HG03095 (cell line): ENCODE measurements at regions not wholly inside any gene's neighbourhood (a gene's known extent, or its start where the extent isn't known, plus 50 kb on each side); places are given as distances from the start of the nearest gene placed in this dataset.

Experiments
- ATAC-seq: cut with Tn5 transposase; IDR thresholded peaks from one replicate; pipeline ENCODE4 v1.9.1; 2021; ENCODE audit warnings: moderate library complexity; ENCODE audit not compliant: unreplicated experiment

DNA sequence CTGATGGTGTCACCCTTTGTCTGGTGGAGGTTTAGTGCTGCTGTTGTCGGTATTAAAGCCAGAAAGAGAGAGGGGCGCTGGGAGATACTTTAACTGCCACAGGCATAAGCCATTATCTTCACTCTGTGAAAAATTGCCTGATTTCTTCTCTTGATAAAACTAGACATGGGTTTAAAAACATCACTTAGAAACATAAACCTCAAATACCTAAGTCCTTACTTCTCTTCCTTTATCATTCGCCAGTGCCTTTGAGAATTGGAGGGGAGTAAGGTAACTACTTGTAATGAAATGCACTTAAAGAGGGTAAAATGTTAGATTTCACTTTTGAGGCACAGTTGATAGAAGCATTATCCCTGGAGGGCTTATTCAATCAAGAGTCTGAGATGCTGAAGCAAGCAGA, 434.5 kb downstream of the OLFM4 start:
- no peak for ATAC-seq

DNA sequence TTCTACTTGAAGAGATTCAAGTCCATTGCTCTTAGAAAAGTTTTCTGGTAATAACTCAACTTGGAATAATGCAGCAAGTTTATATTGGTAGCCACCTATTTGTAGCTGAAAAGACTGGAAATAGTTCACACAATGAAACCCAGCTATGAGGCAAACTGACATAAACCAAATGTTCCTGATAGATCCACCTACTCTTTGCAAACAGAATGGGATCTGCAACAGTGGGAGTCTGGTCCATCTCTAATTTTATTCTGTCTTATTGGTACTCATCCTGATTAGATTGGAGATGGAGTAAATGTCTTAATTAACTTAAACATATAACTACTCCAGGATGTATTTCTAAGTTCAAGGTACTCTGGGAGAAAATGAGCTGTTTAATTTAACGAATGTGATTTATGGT, 438.0 kb downstream of the OLFM4 start:
- ATAC-seq, result no peak

DNA sequence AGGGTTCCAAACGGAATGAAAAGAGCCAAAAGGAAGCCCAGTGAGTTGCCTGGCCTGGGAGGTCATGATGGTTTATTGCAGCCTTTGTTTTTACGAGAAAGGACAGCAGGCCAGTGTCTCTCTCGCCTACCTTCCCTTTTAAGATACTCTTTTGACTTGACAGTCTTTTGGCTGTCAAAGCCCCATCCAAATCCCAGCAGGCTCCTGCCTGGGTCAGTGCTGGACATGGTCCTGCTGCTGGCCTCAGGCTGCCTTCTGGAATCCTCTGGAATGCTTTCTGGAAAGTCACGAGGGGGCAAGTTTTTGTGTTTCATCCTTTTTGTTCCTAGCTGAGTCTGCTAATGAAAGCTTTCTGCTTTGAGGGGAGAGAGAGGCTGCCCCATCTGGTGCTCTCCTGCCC, 444.8 kb downstream of the OLFM4 start:
- no peak for ATAC-seq

DNA sequence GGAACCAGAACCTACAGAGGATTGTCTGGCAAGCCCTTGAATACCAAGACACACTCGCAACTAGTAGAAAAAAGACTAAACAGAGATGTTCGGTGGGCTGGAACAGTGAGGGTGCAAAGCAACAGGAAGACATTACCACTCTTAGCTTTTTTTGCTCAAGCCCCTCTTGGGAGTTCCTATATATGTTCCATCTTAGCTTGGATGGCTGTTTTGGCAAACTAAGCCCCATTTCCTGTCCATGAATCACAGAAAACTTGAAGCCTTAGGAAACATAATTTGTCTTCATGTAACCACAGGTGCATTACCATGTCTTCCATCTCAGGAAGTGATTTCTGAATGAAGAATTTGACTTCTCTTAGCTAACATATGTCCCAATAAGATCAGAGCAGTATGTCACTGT, 446.3 kb downstream of the OLFM4 start:
- no peak for ATAC-seq

DNA sequence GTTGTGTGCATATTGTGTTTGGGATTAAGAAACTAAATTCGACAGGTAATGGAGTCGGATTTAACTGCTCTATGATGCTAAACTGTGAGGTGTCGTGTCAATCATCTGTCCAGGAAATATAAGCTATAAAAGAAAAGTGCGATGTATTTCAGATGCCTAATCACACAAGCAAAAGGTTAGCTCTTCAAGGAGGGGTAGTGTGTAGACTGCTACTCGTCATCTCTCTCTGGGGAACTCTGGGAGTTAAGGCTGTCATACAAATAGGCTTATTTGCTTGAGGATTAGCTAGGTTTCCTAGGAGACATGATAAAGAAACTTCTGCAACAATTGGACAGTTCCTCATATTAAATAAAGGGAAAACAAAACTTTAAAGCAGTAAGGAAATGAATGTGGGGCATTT, 462.1 kb downstream of the OLFM4 start:
- no peak for ATAC-seq

DNA sequence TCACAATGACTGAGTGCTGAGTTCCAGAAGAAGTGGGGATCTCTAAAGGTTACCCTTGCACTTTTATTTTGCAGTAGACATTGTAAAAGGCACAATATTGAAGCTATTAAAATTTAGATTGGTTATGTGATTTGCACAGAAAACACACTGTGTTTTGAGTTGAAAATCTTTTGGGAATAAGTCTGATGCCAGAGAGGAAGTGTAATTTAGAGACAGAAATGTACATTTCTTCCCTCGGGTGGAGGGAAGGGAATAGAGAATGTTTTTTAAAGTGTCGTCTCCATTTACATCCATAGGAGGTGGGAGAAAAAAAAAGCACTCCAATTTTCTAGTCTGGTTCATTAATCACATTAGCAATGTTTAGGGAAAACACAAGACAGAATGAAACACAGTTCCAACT, 465.8 kb downstream of the OLFM4 start:
- ATAC-seq, result no peak

DNA sequence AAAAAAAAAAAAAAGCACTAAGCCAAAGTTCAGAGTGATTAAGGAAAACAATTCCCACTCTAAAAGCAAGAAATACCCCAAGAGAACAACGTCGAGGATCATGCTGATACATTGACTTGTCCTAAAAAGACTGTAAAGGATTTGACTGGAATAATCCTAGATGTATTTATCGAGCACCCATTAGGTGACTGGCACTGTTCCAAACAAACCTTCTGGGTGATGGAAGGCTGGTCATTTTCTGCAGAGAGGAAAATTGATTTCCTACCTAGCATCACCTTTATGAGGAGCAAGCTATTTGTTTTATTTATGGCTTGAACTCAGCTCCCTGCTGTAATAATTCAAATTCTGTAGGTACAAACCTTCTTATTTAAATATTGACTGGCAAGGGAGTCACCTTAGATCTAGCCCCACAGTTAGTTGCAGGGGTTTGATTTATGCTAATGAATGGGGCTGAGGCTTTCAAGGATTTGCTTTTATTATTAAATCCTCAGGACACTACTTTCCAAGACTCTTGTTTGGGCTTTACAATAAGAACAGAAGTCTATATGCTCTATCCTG, 471.0 kb downstream of the OLFM4 start:
- ATAC-seq, result no peak

DNA sequence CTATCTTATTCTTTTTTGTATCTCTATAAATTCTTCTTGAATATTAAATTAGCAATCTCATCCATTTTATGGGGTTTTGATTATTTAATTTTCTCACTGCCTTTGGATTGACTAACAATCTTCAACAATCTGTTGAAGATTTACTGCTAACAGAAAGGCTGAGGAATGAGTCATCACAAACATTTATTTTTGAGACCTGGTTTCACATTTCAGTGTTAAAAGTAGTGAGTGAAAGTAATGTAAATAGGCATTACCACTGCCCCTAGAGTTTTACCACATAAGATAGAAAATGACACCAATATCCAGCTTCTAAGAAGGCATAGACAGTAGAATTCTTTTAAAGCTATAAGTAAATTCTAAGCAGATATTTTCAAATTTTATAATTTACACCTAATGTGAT, 472.8 kb downstream of the OLFM4 start:
- ATAC-seq, result no peak

DNA sequence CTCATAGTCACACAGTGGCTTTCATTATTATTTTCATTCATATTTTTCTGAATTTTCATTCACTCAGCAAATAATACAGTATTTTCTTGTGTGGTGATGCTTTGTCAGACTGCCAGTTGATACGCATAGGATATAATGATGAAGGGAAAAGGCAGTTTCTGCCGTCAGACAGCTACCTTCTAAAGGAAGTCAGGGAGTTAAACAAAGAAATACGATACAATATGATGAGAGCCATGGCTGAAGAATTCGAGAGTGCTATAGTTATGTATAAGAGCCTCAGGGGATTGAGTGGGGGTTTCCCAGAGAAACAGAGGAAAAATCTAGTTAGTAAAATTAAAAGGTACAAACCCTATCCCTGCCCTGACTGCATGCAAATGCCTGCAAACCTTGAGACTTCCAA, 479.1 kb downstream of the OLFM4 start:
- ATAC-seq, result no peak

DNA sequence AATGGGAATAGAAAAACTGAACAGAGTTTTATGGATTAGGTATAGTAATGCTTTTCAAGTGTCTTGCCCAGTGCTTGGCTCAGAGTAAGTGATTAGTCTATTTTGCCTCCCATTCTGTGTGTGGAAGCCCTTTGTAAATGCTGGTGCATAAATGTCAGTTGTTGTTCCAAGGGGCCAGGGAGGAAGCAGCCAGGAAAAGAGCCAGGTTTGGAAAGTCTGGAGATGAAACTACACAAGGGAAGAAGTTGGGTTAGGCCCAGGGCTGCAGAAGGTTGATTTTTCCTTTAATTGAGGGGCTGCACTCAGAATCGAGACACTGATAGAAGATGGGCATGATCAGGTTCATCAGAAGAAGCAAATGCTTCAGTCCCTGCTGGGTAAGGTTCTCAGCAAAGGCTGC, 484.0 kb downstream of the OLFM4 start:
- no peak for ATAC-seq

DNA sequence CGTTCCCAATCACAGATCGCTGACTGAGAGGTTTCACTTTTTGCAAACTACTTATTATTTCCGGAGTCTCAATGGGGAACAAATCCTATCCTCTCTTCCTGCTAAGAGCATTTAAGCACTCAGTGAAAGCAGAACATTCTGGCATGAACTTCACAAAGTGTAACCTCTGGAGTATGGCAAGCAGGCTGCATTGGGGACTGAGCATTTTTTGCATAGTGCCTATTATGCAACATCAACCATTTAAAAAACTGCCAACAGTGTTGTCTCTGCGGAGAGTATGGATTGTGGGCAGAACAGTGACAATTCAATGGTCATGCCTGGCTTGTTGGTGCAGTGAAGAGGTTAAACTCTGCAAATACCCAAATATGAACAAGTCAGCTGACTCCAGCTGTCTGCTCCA, 484.6 kb downstream of the OLFM4 start:
- no peak for ATAC-seq

DNA sequence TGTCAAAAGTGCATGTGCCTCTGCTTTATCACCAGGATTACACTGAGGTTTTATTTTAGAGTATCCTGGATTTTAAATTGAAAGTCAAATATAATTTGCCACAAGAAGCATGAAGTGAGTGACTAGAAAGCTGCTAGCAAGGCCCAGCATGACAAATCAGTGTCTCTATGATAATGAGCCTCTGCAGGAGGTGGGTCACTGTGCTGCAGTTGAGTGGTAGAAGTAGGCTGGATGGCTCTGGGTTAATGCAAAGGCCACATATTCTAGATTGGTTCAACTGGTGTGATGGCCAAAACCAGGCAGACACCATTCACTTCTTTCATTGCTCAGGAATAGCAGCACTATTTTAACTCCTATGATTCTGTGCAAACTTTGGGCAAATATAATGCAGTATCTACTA, 491.5 kb downstream of the OLFM4 start:
- no peak for ATAC-seq

DNA sequence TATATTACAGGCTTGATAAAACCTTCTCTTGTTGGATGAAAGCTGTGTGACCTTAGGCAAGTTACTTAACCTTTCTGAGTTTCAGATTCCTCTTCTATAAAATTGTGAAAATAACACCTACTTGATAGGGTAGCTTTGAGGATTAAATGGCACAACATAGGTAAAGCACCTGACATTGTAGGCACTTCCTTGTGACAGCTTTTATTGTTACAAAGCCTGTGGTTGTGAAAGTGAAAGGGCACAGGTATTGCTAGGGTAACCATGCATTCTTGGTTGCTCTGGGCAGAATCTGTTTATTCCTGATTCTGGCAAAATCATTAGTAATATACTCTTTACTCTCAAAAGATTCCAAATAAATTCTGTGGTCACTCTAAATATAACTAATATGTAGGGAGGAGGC, 493.4 kb downstream of the OLFM4 start:
- no peak for ATAC-seq

DNA sequence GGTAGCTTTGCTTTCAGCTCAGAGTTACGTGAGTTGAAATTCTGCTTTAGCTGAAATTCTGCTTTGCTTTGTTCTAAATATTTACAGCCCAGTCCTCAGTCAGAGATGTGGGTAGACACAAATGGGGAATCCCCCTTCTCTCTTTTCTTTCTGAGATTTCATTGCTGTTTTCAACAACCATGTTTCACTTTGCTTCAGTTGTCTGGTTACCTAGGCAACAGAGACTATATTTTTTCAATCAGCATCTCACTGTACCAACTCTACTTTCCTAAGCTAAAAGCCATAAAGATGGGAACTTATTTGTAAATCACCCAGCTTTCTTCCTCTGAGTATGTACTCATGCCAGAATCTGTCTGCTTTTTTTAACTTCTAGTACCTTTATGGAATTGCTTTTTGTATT, 509.0 kb downstream of the OLFM4 start:
- no peak for ATAC-seq

DNA sequence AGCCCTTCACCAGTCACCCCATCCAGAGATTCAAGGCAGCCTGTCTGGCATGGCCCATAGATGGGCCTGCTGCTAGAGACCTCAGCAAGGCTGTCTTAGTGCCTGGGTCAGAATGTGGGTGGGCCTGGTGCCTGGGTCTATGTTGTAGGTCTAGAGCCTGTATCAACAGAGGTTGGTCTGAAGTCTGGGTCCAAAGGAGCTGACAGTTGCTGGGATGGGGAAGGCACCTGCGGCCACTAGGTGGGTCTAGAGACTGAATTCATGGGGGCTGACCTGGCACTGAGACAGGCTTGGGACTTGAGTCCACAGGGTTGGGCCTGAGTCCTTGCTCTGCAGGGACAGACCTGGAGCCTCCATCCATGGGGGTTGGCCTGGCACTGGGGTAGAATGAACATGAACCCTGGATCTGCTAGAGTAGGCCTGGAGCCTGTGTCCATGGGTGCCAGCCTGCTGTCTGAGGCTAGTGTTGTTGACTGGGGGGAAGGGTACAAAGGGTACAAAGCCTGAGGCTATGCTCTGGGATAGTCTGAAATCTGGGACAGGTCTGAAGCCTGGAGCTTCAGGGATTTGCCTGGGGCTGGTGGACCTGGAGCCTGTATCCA, 516.8 kb downstream of the OLFM4 start:
- no peak for ATAC-seq

DNA sequence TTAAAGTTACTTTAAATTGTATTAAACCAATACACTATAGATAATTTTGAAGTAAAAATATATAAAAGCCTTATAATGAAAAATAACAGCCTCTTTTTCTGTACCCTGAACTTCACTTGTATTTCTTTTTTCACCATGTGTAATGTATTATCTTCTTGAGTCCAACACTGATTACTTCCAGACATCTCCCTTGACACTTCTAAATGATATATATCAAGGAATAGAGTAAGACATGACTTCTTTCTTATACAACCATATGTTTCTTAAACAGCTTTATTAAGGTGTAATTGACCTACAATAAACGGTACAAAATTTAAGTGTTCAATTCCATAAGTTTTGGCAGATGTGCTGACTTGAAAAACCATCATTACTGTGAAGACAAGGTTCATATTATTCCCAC, 531.9 kb downstream of the OLFM4 start:
- no peak for ATAC-seq

DNA sequence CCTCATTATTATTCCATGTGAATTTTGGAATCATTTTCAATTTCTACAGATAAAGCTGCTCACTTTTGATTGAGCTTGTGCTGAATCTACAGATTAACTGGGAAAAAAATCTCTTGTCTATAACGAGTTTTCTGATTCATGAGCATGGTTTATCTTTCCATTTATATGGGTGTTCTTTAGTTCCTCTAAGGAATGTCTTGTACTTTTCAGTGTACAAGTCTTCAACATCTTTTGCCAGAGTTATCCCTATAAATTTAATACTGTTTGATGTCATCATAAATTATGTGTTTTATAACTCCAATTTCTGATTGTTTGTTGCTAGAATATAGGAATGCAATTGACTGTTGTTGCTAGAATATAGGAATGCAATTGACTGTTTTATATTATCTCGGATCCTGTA, 533.8 kb downstream of the OLFM4 start:
- no peak for ATAC-seq

DNA sequence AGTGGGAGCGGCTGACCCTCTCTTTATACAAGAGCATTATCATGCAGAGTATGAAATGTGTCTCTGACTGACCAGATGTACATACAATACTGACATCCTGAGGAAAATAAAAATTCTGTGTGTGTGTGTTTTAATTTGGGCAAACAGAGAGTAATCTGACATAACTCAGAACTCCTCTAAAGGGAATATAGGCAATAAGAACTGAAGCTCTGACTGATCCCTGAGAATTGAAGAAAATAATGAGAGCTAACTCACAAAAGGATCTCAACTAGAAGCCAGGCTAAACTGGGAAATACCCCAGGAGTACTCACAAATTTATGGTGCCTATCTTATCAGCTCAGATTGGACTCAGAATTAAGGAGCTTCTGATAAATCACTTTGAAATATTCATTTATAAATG, 539.9 kb downstream of the OLFM4 start:
- ATAC-seq, result no peak

DNA sequence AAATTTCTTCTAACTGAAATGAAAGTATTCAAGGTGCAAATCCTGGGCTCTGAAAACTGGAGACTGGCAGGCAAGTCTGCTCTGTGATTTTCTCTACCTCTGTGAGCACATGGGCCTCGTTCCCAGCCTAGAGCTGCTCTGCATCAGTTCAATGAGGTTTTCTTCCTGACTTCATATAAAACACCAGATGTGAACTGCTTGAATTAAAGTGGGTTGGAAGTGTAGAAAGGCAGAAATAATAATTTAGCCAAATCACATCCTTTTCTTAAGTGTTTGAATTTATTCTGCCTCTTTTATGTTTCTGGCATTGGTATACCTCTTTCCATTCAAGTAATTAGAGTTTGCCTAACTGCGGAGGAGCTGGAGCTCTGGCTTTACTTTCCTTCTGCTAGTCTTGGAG, 540.8 kb downstream of the OLFM4 start:
- no peak for ATAC-seq

DNA sequence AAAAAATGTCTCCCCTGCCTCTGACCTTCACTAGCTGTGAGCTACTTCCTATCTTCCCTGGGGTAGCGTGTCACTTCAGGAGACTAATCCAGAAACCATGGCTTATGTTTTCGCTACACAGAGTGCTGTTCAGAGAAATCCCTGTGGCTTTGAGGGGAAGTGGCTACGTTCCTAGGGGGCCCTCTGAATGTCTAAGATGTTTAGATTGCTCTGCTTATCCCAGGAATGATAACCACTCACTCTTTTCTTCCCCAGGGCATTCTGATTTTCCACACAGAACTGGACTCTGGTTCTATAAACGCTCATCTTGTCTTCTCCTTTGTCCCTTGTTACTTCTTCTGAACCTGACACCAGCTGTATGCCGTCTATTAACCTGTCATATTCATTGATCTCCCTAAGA, 572.5 kb downstream of the OLFM4 start:
- ATAC-seq, result no peak

DNA sequence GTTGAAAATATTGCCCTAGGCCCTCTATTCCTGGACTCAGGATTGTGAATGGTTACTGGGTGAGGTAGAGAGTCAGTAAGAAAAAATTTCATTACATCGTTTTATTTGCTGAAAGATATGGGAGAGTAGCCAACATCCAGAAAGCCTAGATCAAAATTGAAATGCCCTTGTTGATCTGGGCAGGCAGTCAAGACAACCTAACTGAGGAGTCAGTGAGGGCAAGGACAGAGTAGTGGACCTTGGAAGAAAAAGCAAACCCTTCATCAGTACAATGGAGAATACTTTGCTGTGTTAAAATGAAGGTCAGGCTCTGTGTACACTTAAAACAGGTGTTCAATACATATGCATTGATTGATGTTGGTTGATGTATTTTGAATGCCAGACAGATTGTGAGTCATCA, 576.7 kb downstream of the OLFM4 start:
- ATAC-seq, result no peak

DNA sequence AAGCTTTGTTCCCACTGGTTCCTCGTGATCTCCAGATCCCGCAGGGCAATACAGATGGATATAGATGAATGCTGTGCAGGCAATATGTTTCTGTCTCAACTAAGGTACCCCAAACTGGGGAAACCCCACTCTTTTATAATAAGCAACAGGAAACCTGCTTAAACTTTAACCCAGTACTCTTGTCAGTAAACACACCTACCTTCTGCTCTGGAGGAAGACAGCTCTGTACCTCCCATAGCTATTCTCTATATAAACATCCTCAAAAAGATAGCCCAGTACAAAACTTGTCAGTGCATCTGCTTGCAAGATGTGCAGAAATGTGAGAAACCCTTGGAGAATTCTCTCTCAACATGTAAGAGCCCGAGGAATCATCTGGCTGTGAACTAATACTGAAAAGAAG, 583.6 kb downstream of the OLFM4 start:
- ATAC-seq, result no peak

DNA sequence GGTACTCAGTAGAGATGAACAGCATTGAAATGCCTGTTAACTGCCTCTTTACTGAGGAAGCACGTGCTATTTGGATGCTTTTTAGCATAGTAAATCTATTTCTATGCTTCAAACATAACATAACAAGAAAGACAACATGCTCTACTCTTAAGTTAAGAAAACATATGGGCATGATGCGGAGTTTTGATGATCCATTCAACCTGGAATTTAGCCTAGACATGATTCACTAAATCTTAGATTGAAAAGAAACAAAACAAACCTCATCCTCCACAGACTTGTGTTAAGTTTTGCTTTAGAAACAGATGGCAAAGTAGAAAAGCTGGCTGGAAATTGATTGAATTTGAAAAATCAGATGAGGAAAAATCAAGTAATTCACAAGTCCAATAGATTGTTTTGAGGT, 593.8 kb downstream of the OLFM4 start:
- no peak for ATAC-seq

DNA sequence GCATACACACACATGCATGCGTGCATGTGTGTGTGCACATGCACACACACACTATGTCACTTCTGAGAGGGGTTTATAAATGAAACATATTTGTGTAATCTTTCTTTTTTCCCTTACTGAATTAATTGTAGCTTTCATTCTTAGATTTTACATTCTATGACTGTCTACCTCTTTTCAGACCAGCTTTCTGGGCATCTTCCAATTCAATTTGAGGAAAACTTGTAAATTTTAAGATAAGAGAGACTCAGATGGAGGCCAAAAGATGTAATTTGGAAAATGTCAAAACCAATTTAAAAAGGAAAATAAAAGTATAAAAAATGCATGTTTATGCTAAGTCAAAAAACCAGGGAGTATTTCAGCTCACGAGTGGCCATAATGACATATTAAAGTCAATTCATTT, 594.5 kb downstream of the OLFM4 start:
- no peak for ATAC-seq
